GM06990 (cell line): ENCODE measurements at regions not wholly inside any gene's neighbourhood (a gene's known extent, or its start where the extent isn't known, plus 50 kb on each side); places are given as distances from the start of the nearest gene placed in this dataset.

ENCODE experiments used
- DNase-seq: peaks from one replicate; pipeline ENCODE4 v3.0.0-alpha.2; 2011; ENCODE audit not compliant: insufficient read length; ENCODE audit errors: extremely low read depth
- H3K27me3 ChIP-seq: replicated peaks from 2 replicates; pipeline ENCODE4 v1.6.0; 2011; ENCODE audit warnings: low read length; ENCODE audit not compliant: control insufficient read depth, insufficient read depth
- H3K36me3 ChIP-seq: 2 replicates; pipeline ENCODE4 v1.5.1; 2011; ENCODE audit warnings: low read length; ENCODE audit not compliant: control insufficient read depth, insufficient read depth
- H3K4me3 ChIP-seq: replicated peaks from 2 replicates; pipeline ENCODE4 v1.5.1; 2011; ENCODE audit warnings: low read depth, mild to moderate bottlenecking, control low read depth, low read length
- TF ChIP-seq, protein P1 (sequence below): IDR thresholded peaks from 2 replicates; pipeline ENCODE4 v1.5.1; 2011; ENCODE audit warnings: low read length, control low read depth, mild to moderate bottlenecking, inconsistent platforms; ENCODE audit not compliant: insufficient read depth, poor library complexity, severe bottlenecking

DNA sequence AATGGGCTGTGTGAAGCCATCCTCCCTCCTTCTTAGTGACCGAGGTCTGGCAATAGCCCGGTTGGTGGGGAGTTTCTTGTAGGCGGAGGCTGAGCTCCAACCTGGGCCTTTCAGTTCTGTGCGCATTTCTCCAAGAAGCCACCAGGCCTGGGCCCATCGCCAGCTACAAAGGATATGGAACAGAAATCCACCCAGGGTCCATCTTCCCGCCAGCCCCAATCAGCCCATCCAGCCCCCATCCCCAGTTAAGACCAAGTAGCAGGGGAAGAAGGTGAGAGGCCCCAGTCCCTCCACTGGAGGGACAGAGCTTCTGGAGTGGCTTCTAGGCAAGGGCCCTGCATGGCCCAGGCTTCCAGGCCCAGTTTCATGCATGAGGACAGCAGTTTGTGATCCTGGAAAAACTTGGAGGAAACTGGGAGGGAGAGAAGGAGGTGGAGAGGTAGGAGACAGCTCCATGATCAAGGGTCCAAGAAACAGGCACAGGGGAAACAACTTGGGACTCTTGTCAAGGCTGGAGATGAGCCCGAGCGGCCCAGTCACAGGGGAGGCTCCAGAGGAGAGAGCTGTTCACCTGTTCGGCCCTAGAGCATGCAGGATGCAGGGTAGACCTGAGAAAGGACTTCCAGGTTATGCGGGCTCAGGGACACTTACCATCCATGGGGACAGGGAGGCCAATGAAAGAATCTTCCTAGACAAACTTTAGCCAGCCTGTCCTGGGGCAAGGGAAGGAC lies 261.2 kb downstream of the PTPRU start:
- Histone ChIP-seq H3K4me3 (no peak overlapping the region), H3K27me3 (peaks cover 1% of the 10 kb centered on the region; the same call in 1 of the 2 replicates), H3K36me3 (no peaks in the 10 kb centered on the region)
- no peak for DNase-seq
- TF ChIP-seq, protein P1, sequence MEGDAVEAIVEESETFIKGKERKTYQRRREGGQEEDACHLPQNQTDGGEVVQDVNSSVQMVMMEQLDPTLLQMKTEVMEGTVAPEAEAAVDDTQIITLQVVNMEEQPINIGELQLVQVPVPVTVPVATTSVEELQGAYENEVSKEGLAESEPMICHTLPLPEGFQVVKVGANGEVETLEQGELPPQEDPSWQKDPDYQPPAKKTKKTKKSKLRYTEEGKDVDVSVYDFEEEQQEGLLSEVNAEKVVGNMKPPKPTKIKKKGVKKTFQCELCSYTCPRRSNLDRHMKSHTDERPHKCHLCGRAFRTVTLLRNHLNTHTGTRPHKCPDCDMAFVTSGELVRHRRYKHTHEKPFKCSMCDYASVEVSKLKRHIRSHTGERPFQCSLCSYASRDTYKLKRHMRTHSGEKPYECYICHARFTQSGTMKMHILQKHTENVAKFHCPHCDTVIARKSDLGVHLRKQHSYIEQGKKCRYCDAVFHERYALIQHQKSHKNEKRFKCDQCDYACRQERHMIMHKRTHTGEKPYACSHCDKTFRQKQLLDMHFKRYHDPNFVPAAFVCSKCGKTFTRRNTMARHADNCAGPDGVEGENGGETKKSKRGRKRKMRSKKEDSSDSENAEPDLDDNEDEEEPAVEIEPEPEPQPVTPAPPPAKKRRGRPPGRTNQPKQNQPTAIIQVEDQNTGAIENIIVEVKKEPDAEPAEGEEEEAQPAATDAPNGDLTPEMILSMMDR, result no peak

DNA sequence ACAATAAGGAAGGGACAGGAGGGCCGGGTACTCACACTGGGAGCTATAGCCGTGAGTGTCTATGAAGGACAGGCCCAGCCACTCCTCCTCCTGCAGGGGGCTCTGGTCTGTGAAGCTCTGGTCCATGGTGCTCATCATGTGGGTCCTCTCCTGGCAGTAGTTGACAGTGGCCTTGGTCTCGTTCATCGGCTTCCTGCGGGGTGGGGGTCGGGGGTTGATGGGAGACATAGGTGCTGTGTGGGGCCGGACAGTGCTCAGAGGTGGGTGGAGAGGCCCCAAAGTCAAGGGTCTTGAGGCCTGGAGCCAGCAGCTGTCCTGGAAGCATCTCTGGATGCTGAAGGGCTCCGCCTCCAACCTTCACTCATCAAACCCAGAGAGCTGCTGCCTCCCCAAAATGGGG lies 260.4 kb downstream of the PTPRU start:
- TF ChIP-seq, protein P1, result no peak
- Histone ChIP-seq H3K4me3 (no peak overlapping the region), H3K36me3 (no peaks in the 10 kb centered on the region), H3K27me3 (peaks cover 1% of the 10 kb centered on the region; the same call in 1 of the 2 replicates)
- no peak for DNase-seq

DNA sequence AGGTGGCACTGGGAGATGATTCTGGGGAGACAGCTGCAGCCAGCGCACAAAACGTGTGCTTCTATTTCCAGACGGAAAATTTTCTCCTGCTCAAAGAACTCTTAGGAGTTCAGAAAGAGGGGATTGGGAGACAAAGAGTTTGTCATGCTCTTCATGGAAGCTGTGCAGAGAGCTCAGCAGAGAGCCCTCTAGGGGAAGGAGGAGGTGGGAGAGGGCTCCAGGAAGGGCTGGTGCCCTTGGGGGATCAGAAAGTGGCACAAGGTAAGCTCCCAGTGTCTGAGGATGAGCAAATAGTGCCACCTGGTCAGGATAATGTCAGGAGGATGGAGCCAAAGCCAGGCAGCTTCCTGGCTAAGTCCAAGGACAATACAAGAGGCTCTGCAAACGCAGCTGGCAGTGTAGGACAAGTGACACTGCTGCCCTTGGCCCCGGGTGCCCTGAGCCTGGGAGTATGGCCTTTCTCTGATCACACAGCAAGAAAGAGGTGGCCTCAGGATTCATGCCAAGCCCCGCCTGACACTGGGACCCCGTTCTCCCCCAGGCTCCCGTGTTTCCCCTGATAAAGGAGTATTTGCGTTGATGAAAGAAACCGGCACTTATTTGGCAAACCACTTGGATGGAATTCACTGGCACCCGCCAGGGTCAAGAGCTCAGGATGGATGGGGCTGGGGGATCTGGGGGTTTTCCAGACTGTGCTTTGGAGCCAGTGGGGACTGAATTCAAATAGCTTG lies 254.0 kb downstream of the PTPRU start:
- H3K27me3 ChIP-seq, result no peaks in the 10 kb centered on the region
- TF ChIP-seq, protein P1, result no peak
- no peak for DNase-seq
- H3K36me3 ChIP-seq, result no peaks in the 10 kb centered on the region
- H3K4me3 ChIP-seq, result no peak overlapping the region

DNA sequence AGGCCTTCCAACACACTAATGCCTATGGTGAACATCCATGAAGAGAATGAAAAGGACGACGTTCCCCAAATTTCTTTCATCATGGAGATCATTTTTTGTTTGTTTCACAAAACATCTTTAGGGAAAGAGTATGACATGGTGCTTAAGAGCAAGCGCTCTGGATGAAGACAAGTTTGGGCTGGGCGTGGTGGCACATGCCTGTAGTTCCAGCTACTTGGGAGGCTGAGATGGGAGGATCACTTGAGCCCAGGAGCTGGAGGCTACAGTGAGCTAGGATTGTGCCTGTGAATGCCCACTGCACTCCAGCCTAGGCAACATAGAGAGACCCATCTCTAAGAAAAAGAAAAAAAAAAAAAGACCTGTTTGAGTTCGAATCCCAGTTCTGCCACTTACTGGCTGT lies 253.1 kb downstream of the PTPRU start:
- Histone ChIP-seq H3K36me3 (no peaks in the 10 kb centered on the region), H3K27me3 (no peaks in the 10 kb centered on the region), H3K4me3 (no peak overlapping the region)
- TF ChIP-seq, protein P1, result no peak
- no peak for DNase-seq

DNA sequence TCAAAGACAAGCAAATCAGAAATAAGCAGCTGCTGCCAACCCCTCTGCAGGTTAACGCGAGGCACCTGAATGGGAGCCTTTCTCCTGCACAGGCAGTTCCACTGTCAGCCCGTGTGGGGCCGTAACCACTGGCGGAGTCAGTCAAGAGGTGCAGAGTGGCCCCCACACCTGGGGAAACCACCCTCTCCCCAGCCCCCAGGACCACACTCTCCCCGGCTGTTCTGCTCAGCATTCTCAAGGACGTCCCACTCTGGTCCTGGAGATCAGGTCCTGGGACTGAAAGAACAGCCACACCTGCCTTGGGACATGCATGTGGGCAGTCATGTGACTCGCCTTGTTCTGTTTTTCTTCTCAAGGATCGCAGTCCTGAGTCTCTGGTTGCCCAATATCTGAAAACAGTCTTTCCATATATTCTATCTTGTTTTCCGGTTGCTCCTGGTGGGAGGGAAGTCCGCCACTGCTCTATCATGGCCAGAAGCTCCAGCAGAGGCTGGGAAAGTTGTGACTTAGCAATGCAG lies 252.5 kb downstream of the PTPRU start:
- TF ChIP-seq, protein P1, result no peak
- DNase-seq, result no peak

More for the DNA sequence above, 252.5 kb downstream of the PTPRU start:
- H3K27me3 ChIP-seq, result no peaks in the 10 kb centered on the region
- no peaks in the 10 kb centered on the region for H3K36me3 ChIP-seq
- H3K4me3 ChIP-seq, result no peak overlapping the region
